ENCODE measurements at regions not wholly inside any gene's neighbourhood (a gene's known extent, or its start where the extent isn't known, plus 50 kb on each side); places are given as distances from the start of the nearest gene placed in this dataset.
"Not testable (repeated sequence)": the region's sequence is repeated elsewhere in the genome, so short reads cannot be mapped to it uniquely, and the experiment has no call there.

DNA sequence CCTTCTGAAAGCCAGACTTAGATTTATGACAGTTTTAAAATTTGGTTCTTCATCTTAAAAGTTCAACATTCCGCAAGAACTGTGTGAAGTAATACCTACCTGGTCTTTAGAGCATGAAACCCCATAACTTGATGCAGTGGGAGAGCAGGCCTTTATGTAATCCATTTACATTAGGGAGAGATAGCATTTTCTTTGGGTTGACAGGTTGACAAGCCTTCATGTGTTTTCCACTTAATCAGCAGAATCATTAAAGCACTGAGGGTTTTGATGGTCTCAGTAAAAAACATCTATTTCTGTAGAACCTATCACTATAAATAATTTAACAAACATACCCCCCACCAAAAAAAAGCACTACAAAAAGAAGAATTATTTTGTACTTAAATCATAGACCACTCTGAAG is 121.6 kb upstream of the KIF2A start:
- H3K4me1 ChIP-seq (ENCODE audit: low read depth): no peaks in the 10 kb centered on the region
- H3K36me3 ChIP-seq: no peaks in the 10 kb centered on the region
- H3K27ac ChIP-seq: no peak overlapping the region
- no peaks in the 10 kb centered on the region for H3K9me3 ChIP-seq (ENCODE audit: low read depth)
- no peaks in the 10 kb centered on the region for H3K27me3 ChIP-seq
- no peak overlapping the region for H3K4me3 ChIP-seq
- TF ChIP-seq, protein P1, sequence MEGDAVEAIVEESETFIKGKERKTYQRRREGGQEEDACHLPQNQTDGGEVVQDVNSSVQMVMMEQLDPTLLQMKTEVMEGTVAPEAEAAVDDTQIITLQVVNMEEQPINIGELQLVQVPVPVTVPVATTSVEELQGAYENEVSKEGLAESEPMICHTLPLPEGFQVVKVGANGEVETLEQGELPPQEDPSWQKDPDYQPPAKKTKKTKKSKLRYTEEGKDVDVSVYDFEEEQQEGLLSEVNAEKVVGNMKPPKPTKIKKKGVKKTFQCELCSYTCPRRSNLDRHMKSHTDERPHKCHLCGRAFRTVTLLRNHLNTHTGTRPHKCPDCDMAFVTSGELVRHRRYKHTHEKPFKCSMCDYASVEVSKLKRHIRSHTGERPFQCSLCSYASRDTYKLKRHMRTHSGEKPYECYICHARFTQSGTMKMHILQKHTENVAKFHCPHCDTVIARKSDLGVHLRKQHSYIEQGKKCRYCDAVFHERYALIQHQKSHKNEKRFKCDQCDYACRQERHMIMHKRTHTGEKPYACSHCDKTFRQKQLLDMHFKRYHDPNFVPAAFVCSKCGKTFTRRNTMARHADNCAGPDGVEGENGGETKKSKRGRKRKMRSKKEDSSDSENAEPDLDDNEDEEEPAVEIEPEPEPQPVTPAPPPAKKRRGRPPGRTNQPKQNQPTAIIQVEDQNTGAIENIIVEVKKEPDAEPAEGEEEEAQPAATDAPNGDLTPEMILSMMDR (IDR thresholded peaks at IDR 0.05; ENCODE audit: low read depth, low read length): no peak
- no peak for DNase-seq (ENCODE audit: low read depth in 1 of 2, low spot score in 1 of 2)

DNA sequence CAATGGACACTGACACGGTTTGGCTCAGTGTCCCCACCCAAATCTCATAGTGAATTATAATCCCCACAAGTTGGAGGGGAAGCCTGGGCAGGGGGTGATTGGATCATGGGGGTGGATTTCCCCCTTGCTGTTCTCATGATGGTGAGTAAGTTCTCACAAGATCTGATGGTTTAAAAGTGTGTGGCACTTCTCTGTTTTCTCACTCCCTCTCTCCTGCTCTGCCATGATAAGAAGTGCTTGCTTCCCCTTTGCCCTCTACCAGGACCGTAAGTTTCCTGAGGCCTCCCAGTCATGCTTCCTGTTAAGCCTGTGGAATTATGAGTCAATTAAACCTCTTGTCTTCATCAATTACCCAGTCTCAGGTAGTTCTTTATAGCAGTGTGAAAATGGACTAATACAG is 115.8 kb upstream of the KIF2A start:
- no peak overlapping the region for H3K27ac ChIP-seq
- H3K4me3 ChIP-seq: no peak overlapping the region
- no peaks in the 10 kb centered on the region for H3K27me3 ChIP-seq
- no peaks in the 10 kb centered on the region for H3K9me3 ChIP-seq (ENCODE audit: low read depth)
- H3K4me1 ChIP-seq (ENCODE audit: low read depth): no peaks in the 10 kb centered on the region
- H3K36me3 ChIP-seq: no peaks in the 10 kb centered on the region
- DNase-seq (ENCODE audit: low read depth in 1 of 2, low spot score in 1 of 2): no peak
- TF ChIP-seq, protein P1 (IDR thresholded peaks at IDR 0.05; ENCODE audit: low read depth, low read length): no peak

DNA sequence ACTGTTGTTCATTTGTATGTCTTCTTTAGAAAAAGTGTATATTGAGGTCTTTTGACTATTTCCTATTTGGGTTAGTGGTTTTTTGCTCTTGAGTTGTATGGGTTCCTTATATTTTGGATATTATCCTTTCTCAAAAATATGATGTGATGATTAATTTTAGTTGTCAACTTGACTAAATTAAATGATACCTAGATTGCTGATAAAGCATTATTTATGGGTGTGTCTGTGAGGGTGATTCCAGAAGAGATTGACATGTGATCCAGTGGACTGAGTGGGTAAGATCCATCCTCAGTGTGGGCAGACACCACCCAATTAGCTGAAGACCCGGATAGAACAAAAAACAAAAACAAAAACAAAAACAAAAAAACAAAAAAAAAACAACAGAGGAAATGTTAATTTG is 115.1 kb upstream of the KIF2A start:
- DNase-seq (ENCODE audit: low read depth in 1 of 2, low spot score in 1 of 2): no peak
- Histone ChIP-seq H3K36me3 (no peaks in the 10 kb centered on the region), H3K4me1 (ENCODE audit: low read depth) (no peaks in the 10 kb centered on the region), H3K27me3 (no peaks in the 10 kb centered on the region), H3K9me3 (ENCODE audit: low read depth) (no peaks in the 10 kb centered on the region), H3K27ac (no peak overlapping the region), H3K4me3 (no peak overlapping the region)
- TF ChIP-seq, protein P1 (IDR thresholded peaks at IDR 0.05; ENCODE audit: low read depth, low read length): no peak

GRCh38 chr5:62192958-62193357 is 113.0 kb upstream of the KIF2A start:
- H3K36me3 ChIP-seq: no peaks in the 10 kb centered on the region
- no peaks in the 10 kb centered on the region for H3K4me1 ChIP-seq (ENCODE audit: low read depth)
- H3K27ac ChIP-seq: no peak overlapping the region
- H3K27me3 ChIP-seq: no peaks in the 10 kb centered on the region
- H3K9me3 ChIP-seq (ENCODE audit: low read depth): no peaks in the 10 kb centered on the region
- DNase-seq (ENCODE audit: low read depth in 1 of 2, low spot score in 1 of 2): no peak
- H3K4me3 ChIP-seq: no peak overlapping the region
- TF ChIP-seq, protein P1 (IDR thresholded peaks at IDR 0.05; ENCODE audit: low read depth, low read length): no peak

DNA sequence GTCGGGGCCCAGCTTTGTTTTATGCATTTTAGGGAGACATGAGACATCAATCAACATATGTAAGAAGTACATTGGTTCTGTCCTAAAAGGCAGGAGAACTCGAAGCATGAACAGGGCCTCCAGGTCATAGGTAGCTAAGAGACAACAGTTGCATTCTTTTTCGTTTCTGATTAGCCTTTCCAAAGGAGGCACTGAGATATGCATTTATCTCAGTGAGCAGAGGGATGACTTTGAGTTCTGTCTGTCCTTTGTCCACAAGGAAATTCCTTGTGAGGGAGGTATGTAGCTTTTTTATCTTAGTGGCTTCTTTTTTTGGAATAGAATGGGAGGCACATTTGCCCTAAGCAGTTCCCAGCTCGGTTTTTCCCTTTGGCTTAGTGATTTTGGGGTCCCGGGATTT is 109.5 kb upstream of the KIF2A start:
- H3K9me3 ChIP-seq (ENCODE audit: low read depth); H3K27me3 ChIP-seq; DNase-seq (ENCODE audit: low read depth in 1 of 2, low spot score in 1 of 2); H3K36me3 ChIP-seq; H3K27ac ChIP-seq; H3K4me3 ChIP-seq; H3K4me1 ChIP-seq (ENCODE audit: low read depth): not testable (repeated sequence)

DNA sequence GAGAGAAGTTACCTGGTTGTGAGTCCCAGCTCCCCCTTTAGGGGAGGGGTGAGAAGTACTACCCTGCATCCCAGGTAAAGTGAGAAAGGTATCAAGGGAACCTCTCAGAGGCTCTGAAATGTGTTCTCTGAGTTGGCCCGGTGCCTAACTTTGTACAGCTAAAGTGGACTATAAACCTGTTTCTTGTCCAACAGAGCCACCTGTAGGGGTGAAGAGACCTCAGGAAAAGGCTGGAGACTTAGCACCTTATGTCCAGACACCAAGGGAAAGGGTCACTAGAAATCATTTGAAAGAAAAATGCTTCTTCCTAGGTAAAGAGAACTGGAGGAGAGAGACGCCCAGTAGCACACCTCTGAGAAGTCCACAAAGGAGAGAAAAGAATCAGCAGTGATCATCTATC is 108.3 kb upstream of the KIF2A start:
- Histone ChIP-seq H3K36me3 (no peaks in the 10 kb centered on the region), H3K4me3 (no peak overlapping the region), H3K27me3 (no peaks in the 10 kb centered on the region), H3K9me3 (ENCODE audit: low read depth) (no peaks in the 10 kb centered on the region), H3K4me1 (ENCODE audit: low read depth) (no peaks in the 10 kb centered on the region), H3K27ac (no peak overlapping the region)
- no peak for DNase-seq (ENCODE audit: low read depth in 1 of 2, low spot score in 1 of 2)
- TF ChIP-seq, protein P1 (IDR thresholded peaks at IDR 0.05; ENCODE audit: low read depth, low read length): no peak

Measured in cardiac muscle cell (in vitro differentiated cells and primary cell).